Heart right ventricle (tissue), 16 donors: ENCODE measurements at regions not wholly inside any gene's neighbourhood (a gene's known extent, or its start where the extent isn't known, plus 50 kb on each side); places are given as distances from the start of the nearest gene placed in this dataset.

ENCODE experiments used
- ATAC-seq, 8 donors: fragments of 200-7000 bp; cut with Tn5 transposase; one replicate each; pipeline ENCODE4 v1.9.1; 2020; ENCODE audit warnings: mild to moderate bottlenecking in 8 of 8, moderate library complexity in 8 of 8, moderate number of reproducible peaks in 1 of 8
- DNase-seq, 2 donors: peaks; one replicate each; pipeline ENCODE4 v3.0.0-alpha.2; 2020
- H3K27ac ChIP-seq, 10 donors: fragments of 200-600 bp; sonication (generic) in 2 of 10; one replicate each; pipeline versions ENCODE4 v1.5.0 to v1.8.0; 2020 to 2022; ENCODE audit warnings: mild to moderate bottlenecking in 3 of 10
- H3K27me3 ChIP-seq, 7 donors: fragments of 200-600 bp; one replicate each; pipeline ENCODE4 v1.8.0; 2021 to 2022; ENCODE audit warnings: mild to moderate bottlenecking in 2 of 7
- H3K36me3 ChIP-seq, 9 donors: fragments of 200-600 bp; sonication (generic) in 1 of 9; one replicate each; pipeline versions ENCODE4 v1.5.0 to v1.8.0; 2020 to 2022; ENCODE audit warnings: mild to moderate bottlenecking in 2 of 9
- H3K4me1 ChIP-seq, 9 donors: fragments of 200-600 bp; sonication (generic) in 1 of 9; one replicate each; pipeline versions ENCODE4 v1.5.0 to v1.8.0; 2020 to 2022; ENCODE audit warnings: mild to moderate bottlenecking in 4 of 9
- H3K4me3 ChIP-seq, 10 donors: fragments of 200-600 bp; sonication (generic) in 2 of 10; one replicate each; pipeline versions ENCODE4 v1.5.0 to v1.8.0; 2020 to 2022; ENCODE audit warnings: mild to moderate bottlenecking in 7 of 10, moderate library complexity in 2 of 10
- H3K9me3 ChIP-seq, 11 donors: fragments of 200-600 bp in 10 of 11; sonication (generic) in 2 of 11; one replicate each; pipeline versions ENCODE4 v1.5.0 to v1.8.0; 2013 to 2022; ENCODE audit warnings: mild to moderate bottlenecking in 2 of 11, control low read depth in 1 of 11, moderate library complexity in 1 of 11
- WGBS, 2 donors: extraction: QIAGEN DNeasy Blood & Tissue Kit; methylation state at CpG; one replicate each; pipeline ENCODE4 v1.1.7; 2013; ENCODE audit warnings: inconsistent platforms in 1 of 2; 5-methylcytosine and 5-hydroxymethylcytosine counted together
- intact Hi-C, 10 donors: fragments of 100-400 bp; cut with DNase I; formaldehyde crosslinking; loops; one replicate each; pipeline versions ENCODE4 v1.11.1 to v1.14.2; 2022
- TF ChIP-seq, protein P1 (sequence below), 9 donors: fragments of 200-600 bp; sonication (generic) in 2 of 9; IDR thresholded peaks; one replicate each; pipeline versions ENCODE4 v1.5.0 to v1.8.0; 2021 to 2022; ENCODE audit warnings: antibody characterized with exemption in 9 of 9, mild to moderate bottlenecking in 5 of 9, moderate library complexity in 1 of 9
- donor health status: Arrhythmogenic right ventricular cardiomyopathy.
- donor health status: ischemic (EF 13 %, LVEDD 7.1; RV severe dilation, severe dysfunction).
- donor health status: healthy with polysubstance abuse.
- donor health status: DM: no; HTN: yes; CAD: no.
- donor health status: DM: no; HTN: no; CAD: no.
- donor health status: ischemic (EF 25% LVEDD 6.9; RV normal size, moderate dysfunction).
- donor health status: ischemic (EF 25% LVEDD 5.7; RV mildly dilated, moderate dysfunction).
- donor health status: healthy.
- donor health status: DM: yes; HTN: yes; CAD: no.
- donor health status: Ischemic cardiomyopathy.
- donor health status: ischemic (EF 35%, LVEDD 5.7; RV mildly dilated, moderate dysfunction).
- donor health status: nonischemic (EF 11% LVEDD 7.7; RV severe dilation, severe dysfunction).
- donor health status: DM: yes; HTN: yes; CAD: no.
- donor health status: PGD.
- donor health status: ischemic (EF 29% LVEDD 5.4; RV normal size, mild dysfunction).
- donor health status: nonischemic (EF 23%, LVEDD 6.1; RV moderate dilation, normal function).

DNA sequence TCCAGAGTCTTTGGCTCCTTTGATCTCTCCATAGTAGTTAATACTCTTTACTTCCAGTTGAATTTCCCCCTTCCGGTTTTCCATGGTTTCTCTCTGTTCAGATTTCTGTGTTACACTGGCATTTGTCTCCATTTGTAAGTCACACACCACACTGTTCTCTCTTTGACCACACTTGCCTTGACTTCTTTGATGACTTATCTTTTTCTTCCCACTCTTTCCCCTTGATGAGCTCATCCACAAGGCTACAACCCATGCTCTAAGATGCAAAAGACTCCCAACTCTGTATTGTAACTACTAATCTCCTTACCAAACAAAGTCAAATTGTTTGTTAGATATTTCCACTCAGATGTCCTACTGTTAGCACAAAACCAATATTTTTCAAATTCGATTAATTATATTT, 242.7 kb upstream of the E2F7 start:
- no peak for ATAC-seq
- 63 to 71% methylated on average over 2 of the region's 2 CpGs for WGBS, 2 donors

DNA sequence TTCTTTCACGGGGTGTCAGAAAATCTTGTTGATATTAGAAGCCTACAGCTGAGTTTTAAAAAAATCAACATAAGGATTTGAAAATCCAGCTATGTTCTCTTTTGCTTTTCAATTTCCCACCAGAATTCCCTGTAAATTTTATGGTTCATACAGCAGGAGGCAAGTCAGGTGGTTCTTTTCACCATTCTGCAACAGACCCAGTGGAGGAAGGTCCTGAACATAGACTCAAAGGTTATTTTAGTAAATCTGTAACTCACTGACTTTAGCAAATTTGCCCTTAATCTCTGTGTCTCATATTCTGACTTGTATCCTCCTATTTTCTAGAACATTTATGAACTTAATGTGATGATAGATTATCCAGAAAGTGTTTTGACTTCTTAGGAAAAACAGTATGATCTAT, 235.4 kb upstream of the E2F7 start:
- Histone ChIP-seq H3K4me1 (no peaks in the 10 kb centered on the region), H3K27ac (no peak overlapping the region), H3K27me3 (no peaks in the 10 kb centered on the region), H3K36me3 (no peaks in the 10 kb centered on the region), H3K4me3 (no peak overlapping the region), H3K9me3 (no peaks in the 10 kb centered on the region)
- TF ChIP-seq, protein P1, sequence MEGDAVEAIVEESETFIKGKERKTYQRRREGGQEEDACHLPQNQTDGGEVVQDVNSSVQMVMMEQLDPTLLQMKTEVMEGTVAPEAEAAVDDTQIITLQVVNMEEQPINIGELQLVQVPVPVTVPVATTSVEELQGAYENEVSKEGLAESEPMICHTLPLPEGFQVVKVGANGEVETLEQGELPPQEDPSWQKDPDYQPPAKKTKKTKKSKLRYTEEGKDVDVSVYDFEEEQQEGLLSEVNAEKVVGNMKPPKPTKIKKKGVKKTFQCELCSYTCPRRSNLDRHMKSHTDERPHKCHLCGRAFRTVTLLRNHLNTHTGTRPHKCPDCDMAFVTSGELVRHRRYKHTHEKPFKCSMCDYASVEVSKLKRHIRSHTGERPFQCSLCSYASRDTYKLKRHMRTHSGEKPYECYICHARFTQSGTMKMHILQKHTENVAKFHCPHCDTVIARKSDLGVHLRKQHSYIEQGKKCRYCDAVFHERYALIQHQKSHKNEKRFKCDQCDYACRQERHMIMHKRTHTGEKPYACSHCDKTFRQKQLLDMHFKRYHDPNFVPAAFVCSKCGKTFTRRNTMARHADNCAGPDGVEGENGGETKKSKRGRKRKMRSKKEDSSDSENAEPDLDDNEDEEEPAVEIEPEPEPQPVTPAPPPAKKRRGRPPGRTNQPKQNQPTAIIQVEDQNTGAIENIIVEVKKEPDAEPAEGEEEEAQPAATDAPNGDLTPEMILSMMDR (IDR thresholded peaks at IDR 0.05), result no peak
- intact Hi-C loops, result loop anchor here in 1 of 10 donors (10.0 kb wide), 1 partner anchor 146 kb away; no protein-coding TSS in a partner anchor
- WGBS, 2 donors, result 0 to 2% methylated on average over 1 of the region's 1 CpG
- DNase-seq (no peak), ATAC-seq (no peak)

More for the DNA sequence above, 242.7 kb upstream of the E2F7 start:
- intact Hi-C loops, result loop anchor here in 1 of 10 donors (10.0 kb wide), 1 partner anchor 153 kb away; no protein-coding TSS in a partner anchor
- H3K4me3 ChIP-seq, result no peak overlapping the region
- DNase-seq, result no peak
- TF ChIP-seq, protein P1 (IDR thresholded peaks at IDR 0.05), result no peak
- H3K4me1 ChIP-seq, result peaks cover 0 to 5% (median 0%) of the 10 kb centered on the region in 9 donors
- no peaks in the 10 kb centered on the region for H3K9me3 ChIP-seq
- no peaks in the 10 kb centered on the region for H3K27me3 ChIP-seq
- no peaks in the 10 kb centered on the region for H3K36me3 ChIP-seq
- no peak overlapping the region for H3K27ac ChIP-seq

DNA sequence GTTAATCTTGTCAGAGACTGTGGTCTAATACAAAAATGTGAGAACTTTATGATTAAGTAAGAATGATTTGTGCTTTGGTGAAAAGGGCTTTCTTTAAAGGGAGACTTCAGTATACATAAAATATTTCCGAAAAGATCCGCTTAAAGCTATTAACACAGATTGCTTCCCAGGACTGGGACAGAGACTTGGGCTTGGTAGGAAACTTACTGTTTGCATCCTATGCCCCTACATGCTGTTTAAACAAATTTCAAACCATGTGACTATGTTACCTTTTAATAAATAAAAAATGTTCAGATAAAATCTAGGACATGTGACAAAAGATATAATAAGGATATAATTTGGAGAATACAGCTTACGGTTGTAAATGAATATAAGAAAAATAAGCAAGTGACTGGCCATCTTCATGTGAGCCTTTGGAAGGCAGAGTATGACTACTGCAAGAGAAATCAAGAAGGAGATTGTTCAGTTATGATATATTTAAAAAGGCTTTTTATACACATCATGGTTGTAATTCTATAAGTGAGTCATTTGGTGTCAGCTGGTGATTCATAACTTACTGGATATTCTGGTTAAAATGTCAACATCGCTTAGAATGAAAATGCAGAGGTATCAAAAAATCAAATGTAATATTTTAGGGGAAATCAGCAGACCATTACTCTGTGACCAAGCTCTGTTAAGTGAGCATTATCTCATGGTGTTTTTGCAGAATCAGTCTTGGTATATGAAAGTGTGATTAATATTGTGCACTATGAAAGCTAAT, 234.7 kb upstream of the E2F7 start:
- H3K9me3 ChIP-seq, result no peaks in the 10 kb centered on the region
- no peak for ATAC-seq
- TF ChIP-seq, protein P1 (IDR thresholded peaks at IDR 0.05), result no peak
- H3K4me1 ChIP-seq, result no peaks in the 10 kb centered on the region
- no peak overlapping the region for H3K27ac ChIP-seq
- H3K36me3 ChIP-seq, result no peaks in the 10 kb centered on the region
- H3K4me3 ChIP-seq, result no peak overlapping the region
- H3K27me3 ChIP-seq, result no peaks in the 10 kb centered on the region
- DNase-seq, result no peak
- WGBS, 2 donors, result 84 to 90% methylated on average over 4 of the region's 4 CpGs
- intact Hi-C loops, result loop anchor here in 1 of 10 donors (10.0 kb wide), 1 partner anchor 145 kb away; no protein-coding TSS in a partner anchor

DNA sequence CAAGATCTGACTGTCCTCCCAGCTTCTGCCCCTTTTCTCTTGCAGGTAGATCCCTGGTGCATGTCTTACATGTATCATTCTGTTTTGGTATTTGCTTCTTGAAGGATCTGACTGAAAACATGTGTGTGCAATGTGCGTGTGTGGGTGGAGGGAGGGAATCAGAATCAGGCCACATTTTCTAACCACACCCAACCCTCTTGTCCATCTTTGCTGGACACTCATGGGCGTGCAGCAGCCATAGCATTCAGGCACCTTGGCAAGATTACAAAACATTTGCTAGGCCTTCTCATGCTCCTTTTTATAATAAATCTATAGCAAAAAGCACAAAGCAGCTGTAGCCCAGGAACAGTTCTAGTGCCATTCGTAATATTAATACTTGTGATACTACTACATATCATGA, 233.6 kb upstream of the E2F7 start:
- H3K27me3 ChIP-seq, result no peaks in the 10 kb centered on the region
- H3K9me3 ChIP-seq, result no peaks in the 10 kb centered on the region
- H3K4me3 ChIP-seq, result no peak overlapping the region
- ATAC-seq, result peak in 1 of 8 donors; percentile 25
- no peaks in the 10 kb centered on the region for H3K4me1 ChIP-seq
- H3K27ac ChIP-seq, result no peak overlapping the region
- 80 to 84% methylated on average over 3 of the region's 3 CpGs for WGBS, 2 donors
- no peaks in the 10 kb centered on the region for H3K36me3 ChIP-seq
- TF ChIP-seq, protein P1 (IDR thresholded peaks at IDR 0.05), result no peak
- intact Hi-C loops, result no loop called here
- no peak for DNase-seq
